ENCODE measurements at regions not wholly inside any gene's neighbourhood (a gene's known extent, or its start where the extent isn't known, plus 50 kb on each side); places are given as distances from the start of the nearest gene placed in this dataset.
"Not testable (repeated sequence)": the region's sequence is repeated elsewhere in the genome, so short reads cannot be mapped to it uniquely, and the experiment has no call there.

GRCh38 chr9:41016699-41017098 is 111.8 kb downstream of the FOXD4L6 start:
- not testable (repeated sequence) for DNase-seq

- DNase-seq: not testable (repeated sequence)
These were observed 128.4 kb downstream of the FOXD4L6 start for GRCh38 chr9:40999952-41000700.

- not testable (repeated sequence) for DNase-seq
These were observed 133.0 kb downstream of the FOXD4L6 start for GRCh38 chr9:40995490-40995889.

GRCh38 chr9:40993842-40994241 is 134.6 kb downstream of the FOXD4L6 start:
- DNase-seq: not testable (repeated sequence)

GRCh38 chr9:40993375-40993774 is 135.1 kb downstream of the FOXD4L6 start:
- DNase-seq: not testable (repeated sequence)

- DNase-seq: not testable (repeated sequence)
These were observed 136.0 kb downstream of the FOXD4L6 start for GRCh38 chr9:40992472-40992821.

GRCh38 chr9:40991741-40992471 is 136.6 kb downstream of the FOXD4L6 start:
- DNase-seq: peak; percentile 99

- DNase-seq: not testable (repeated sequence)
These were observed 137.3 kb downstream of the FOXD4L6 start for GRCh38 chr9:40991100-40991740.

GRCh38 chr9:40986332-40986731 is 142.1 kb downstream of the FOXD4L6 start:
- not testable (repeated sequence) for DNase-seq

- not testable (repeated sequence) for DNase-seq
These were observed 153.1 kb downstream of the FOXD4L6 start for GRCh38 chr9:40975351-40975750.

GRCh38 chr9:40974912-40975311 is 153.6 kb downstream of the FOXD4L6 start:
- DNase-seq: not testable (repeated sequence)

GRCh38 chr9:40971773-40972172 is 156.7 kb downstream of the FOXD4L6 start:
- DNase-seq: not testable (repeated sequence)

- DNase-seq: not testable (repeated sequence)
These were observed 158.1 kb downstream of the FOXD4L6 start for GRCh38 chr9:40970340-40970739.

- not testable (repeated sequence) for DNase-seq
These were observed 166.0 kb downstream of the FOXD4L6 start for GRCh38 chr9:40962461-40962860.

GRCh38 chr9:40951876-40952494 is 176.5 kb downstream of the FOXD4L6 start:
- DNase-seq: not testable (repeated sequence)

- not testable (repeated sequence) for DNase-seq
These were observed 182.3 kb downstream of the FOXD4L6 start for GRCh38 chr9:40946228-40946627.

- not testable (repeated sequence) for DNase-seq
These were observed 185.8 kb downstream of the FOXD4L6 start for GRCh38 chr9:40942730-40943129.

- not testable (repeated sequence) for DNase-seq
These were observed 188.6 kb downstream of the FOXD4L6 start for GRCh38 chr9:40939888-40940209.

GRCh38 chr9:40939201-40939887 is 189.1 kb downstream of the FOXD4L6 start:
- not testable (repeated sequence) for DNase-seq

- DNase-seq: no peak
These were observed 193.1 kb downstream of the FOXD4L6 start for GRCh38 chr9:40935336-40935735.

- not testable (repeated sequence) for DNase-seq
These were observed 194.0 kb downstream of the FOXD4L6 start for GRCh38 chr9:40934480-40934879.

GRCh38 chr9:40930426-40930825 is 198.1 kb downstream of the FOXD4L6 start:
- not testable (repeated sequence) for DNase-seq

- not testable (repeated sequence) for DNase-seq
These were observed 199.0 kb downstream of the FOXD4L6 start for GRCh38 chr9:40929488-40929845.

Measured in CD4-positive, alpha-beta T cell treated with Interleukin-17A for 4 hours (primary cell).